ENCODE measurements at regions not wholly inside any gene's neighbourhood (a gene's known extent, or its start where the extent isn't known, plus 50 kb on each side); places are given as distances from the start of the nearest gene placed in this dataset.
"Not testable (repeated sequence)": the region's sequence is repeated elsewhere in the genome, so short reads cannot be mapped to it uniquely, and the experiment has no call there.

- Histone ChIP-seq H3K4me3 (ENCODE audit: insufficient read depth, low read depth, low read length, poor library complexity, severe bottlenecking) (no peak overlapping the region), H3K27ac (ENCODE audit: insufficient read depth, low read length, poor library complexity, severe bottlenecking) (no peak overlapping the region), H3K4me1 (ENCODE audit: control insufficient read depth, insufficient read depth, low read length, poor library complexity, severe bottlenecking) (no peaks in the 10 kb centered on the region), H3K9me3 (ENCODE audit: control insufficient read depth, low read length) (no peaks in the 10 kb centered on the region), H3K27me3 (replicated peaks; ENCODE audit: control insufficient read depth, insufficient read depth, low read length, poor library complexity, severe bottlenecking) (no peaks in the 10 kb centered on the region), H3K36me3 (ENCODE audit: control insufficient read depth, insufficient read depth, low read length) (no peaks in the 10 kb centered on the region)
- DNase-seq = no peak
These were observed 1140.0 kb downstream of the TMEM121 start for GRCh38 chr14:106666341-106666740.

- Histone ChIP-seq H3K27me3 (replicated peaks; ENCODE audit: control insufficient read depth, insufficient read depth, low read length, poor library complexity, severe bottlenecking) (no peaks in the 10 kb centered on the region), H3K27ac (ENCODE audit: insufficient read depth, low read length, poor library complexity, severe bottlenecking) (no peak overlapping the region)
- no peak for DNase-seq
These were observed 1143.6 kb downstream of the TMEM121 start for GRCh38 chr14:106670011-106670410.

GRCh38 chr14:106674093-106674492 is 1147.7 kb downstream of the TMEM121 start:
- not testable (repeated sequence) for H3K4me1 ChIP-seq (ENCODE audit: control insufficient read depth, insufficient read depth, low read length, poor library complexity, severe bottlenecking); DNase-seq; H3K27ac ChIP-seq (ENCODE audit: insufficient read depth, low read length, poor library complexity, severe bottlenecking); H3K4me3 ChIP-seq (ENCODE audit: insufficient read depth, low read depth, low read length, poor library complexity, severe bottlenecking); H3K36me3 ChIP-seq (ENCODE audit: control insufficient read depth, insufficient read depth, low read length); H3K9me3 ChIP-seq (ENCODE audit: control insufficient read depth, low read length); H3K27me3 ChIP-seq (replicated peaks; ENCODE audit: control insufficient read depth, insufficient read depth, low read length, poor library complexity, severe bottlenecking)

More at GRCh38 chr14:106670011-106670410, 1143.6 kb downstream of the TMEM121 start:
- H3K4me1 ChIP-seq (ENCODE audit: control insufficient read depth, insufficient read depth, low read length, poor library complexity, severe bottlenecking) = no peaks in the 10 kb centered on the region
- H3K9me3 ChIP-seq (ENCODE audit: control insufficient read depth, low read length) = no peaks in the 10 kb centered on the region
- H3K4me3 ChIP-seq (ENCODE audit: insufficient read depth, low read depth, low read length, poor library complexity, severe bottlenecking) = no peak overlapping the region
- no peaks in the 10 kb centered on the region for H3K36me3 ChIP-seq (ENCODE audit: control insufficient read depth, insufficient read depth, low read length)

GRCh38 chr14:106674509-106675125 is 1148.2 kb downstream of the TMEM121 start:
- H3K4me1 ChIP-seq (ENCODE audit: control insufficient read depth, insufficient read depth, low read length, poor library complexity, severe bottlenecking); H3K27me3 ChIP-seq (replicated peaks; ENCODE audit: control insufficient read depth, insufficient read depth, low read length, poor library complexity, severe bottlenecking): not testable (repeated sequence)

GRCh38 chr14:106675716-106676115 is 1149.3 kb downstream of the TMEM121 start:
- not testable (repeated sequence) for H3K4me3 ChIP-seq (ENCODE audit: insufficient read depth, low read depth, low read length, poor library complexity, severe bottlenecking); H3K27ac ChIP-seq (ENCODE audit: insufficient read depth, low read length, poor library complexity, severe bottlenecking); H3K27me3 ChIP-seq (replicated peaks; ENCODE audit: control insufficient read depth, insufficient read depth, low read length, poor library complexity, severe bottlenecking); H3K9me3 ChIP-seq (ENCODE audit: control insufficient read depth, low read length); DNase-seq; H3K36me3 ChIP-seq (ENCODE audit: control insufficient read depth, insufficient read depth, low read length); H3K4me1 ChIP-seq (ENCODE audit: control insufficient read depth, insufficient read depth, low read length, poor library complexity, severe bottlenecking)

More at GRCh38 chr14:106674509-106675125, 1148.2 kb downstream of the TMEM121 start:
- not testable (repeated sequence) for H3K27ac ChIP-seq (ENCODE audit: insufficient read depth, low read length, poor library complexity, severe bottlenecking); H3K4me3 ChIP-seq (ENCODE audit: insufficient read depth, low read depth, low read length, poor library complexity, severe bottlenecking); H3K9me3 ChIP-seq (ENCODE audit: control insufficient read depth, low read length); H3K36me3 ChIP-seq (ENCODE audit: control insufficient read depth, insufficient read depth, low read length)
- peak in 2 of 3 donors; percentile 9 to 41 for DNase-seq

GRCh38 chr14:106679776-106680175 is 1153.4 kb downstream of the TMEM121 start:
- Histone ChIP-seq H3K4me1 (ENCODE audit: control insufficient read depth, insufficient read depth, low read length, poor library complexity, severe bottlenecking) (no peaks in the 10 kb centered on the region), H3K4me3 (ENCODE audit: insufficient read depth, low read depth, low read length, poor library complexity, severe bottlenecking) (no peak overlapping the region), H3K9me3 (ENCODE audit: control insufficient read depth, low read length) (no peaks in the 10 kb centered on the region), H3K36me3 (ENCODE audit: control insufficient read depth, insufficient read depth, low read length) (no peaks in the 10 kb centered on the region), H3K27ac (ENCODE audit: insufficient read depth, low read length, poor library complexity, severe bottlenecking) (no peak overlapping the region), H3K27me3 (replicated peaks; ENCODE audit: control insufficient read depth, insufficient read depth, low read length, poor library complexity, severe bottlenecking) (no peaks in the 10 kb centered on the region)
- DNase-seq = no peak

GRCh38 chr14:106681161-106681560 is 1154.8 kb downstream of the TMEM121 start:
- Histone ChIP-seq H3K27me3 (replicated peaks; ENCODE audit: control insufficient read depth, insufficient read depth, low read length, poor library complexity, severe bottlenecking) (no peaks in the 10 kb centered on the region), H3K36me3 (ENCODE audit: control insufficient read depth, insufficient read depth, low read length) (no peaks in the 10 kb centered on the region), H3K9me3 (ENCODE audit: control insufficient read depth, low read length) (no peaks in the 10 kb centered on the region), H3K27ac (ENCODE audit: insufficient read depth, low read length, poor library complexity, severe bottlenecking) (no peak overlapping the region), H3K4me3 (ENCODE audit: insufficient read depth, low read depth, low read length, poor library complexity, severe bottlenecking) (no peak overlapping the region), H3K4me1 (ENCODE audit: control insufficient read depth, insufficient read depth, low read length, poor library complexity, severe bottlenecking) (no peaks in the 10 kb centered on the region)
- DNase-seq = no peak

GRCh38 chr14:106681568-106681967 is 1155.2 kb downstream of the TMEM121 start:
- H3K27me3 ChIP-seq (replicated peaks; ENCODE audit: control insufficient read depth, insufficient read depth, low read length, poor library complexity, severe bottlenecking) = no peaks in the 10 kb centered on the region

GRCh38 chr14:106683631-106684030 is 1157.2 kb downstream of the TMEM121 start:
- Histone ChIP-seq H3K36me3 (ENCODE audit: control insufficient read depth, insufficient read depth, low read length) (no peaks in the 10 kb centered on the region), H3K9me3 (ENCODE audit: control insufficient read depth, low read length) (no peaks in the 10 kb centered on the region), H3K4me3 (ENCODE audit: insufficient read depth, low read depth, low read length, poor library complexity, severe bottlenecking) (no peak overlapping the region), H3K27me3 (replicated peaks; ENCODE audit: control insufficient read depth, insufficient read depth, low read length, poor library complexity, severe bottlenecking) (no peaks in the 10 kb centered on the region), H3K4me1 (ENCODE audit: control insufficient read depth, insufficient read depth, low read length, poor library complexity, severe bottlenecking) (no peaks in the 10 kb centered on the region), H3K27ac (ENCODE audit: insufficient read depth, low read length, poor library complexity, severe bottlenecking) (no peak overlapping the region)
- DNase-seq = no peak

More at GRCh38 chr14:106681568-106681967, 1155.2 kb downstream of the TMEM121 start:
- Histone ChIP-seq H3K4me3 (ENCODE audit: insufficient read depth, low read depth, low read length, poor library complexity, severe bottlenecking) (no peak overlapping the region), H3K9me3 (ENCODE audit: control insufficient read depth, low read length) (no peaks in the 10 kb centered on the region), H3K4me1 (ENCODE audit: control insufficient read depth, insufficient read depth, low read length, poor library complexity, severe bottlenecking) (no peaks in the 10 kb centered on the region), H3K36me3 (ENCODE audit: control insufficient read depth, insufficient read depth, low read length) (no peaks in the 10 kb centered on the region), H3K27ac (ENCODE audit: insufficient read depth, low read length, poor library complexity, severe bottlenecking) (no peak overlapping the region)
- no peak for DNase-seq

GRCh38 chr14:106686533-106686932 is 1160.2 kb downstream of the TMEM121 start:
- H3K27me3 ChIP-seq (replicated peaks; ENCODE audit: control insufficient read depth, insufficient read depth, low read length, poor library complexity, severe bottlenecking) = no peaks in the 10 kb centered on the region
- no peak overlapping the region for H3K27ac ChIP-seq (ENCODE audit: insufficient read depth, low read length, poor library complexity, severe bottlenecking)
- no peak for DNase-seq
- H3K4me1 ChIP-seq (ENCODE audit: control insufficient read depth, insufficient read depth, low read length, poor library complexity, severe bottlenecking) = no peaks in the 10 kb centered on the region
- H3K36me3 ChIP-seq (ENCODE audit: control insufficient read depth, insufficient read depth, low read length) = no peaks in the 10 kb centered on the region
- no peak overlapping the region for H3K4me3 ChIP-seq (ENCODE audit: insufficient read depth, low read depth, low read length, poor library complexity, severe bottlenecking)
- H3K9me3 ChIP-seq (ENCODE audit: control insufficient read depth, low read length) = no peaks in the 10 kb centered on the region

Data from effector memory CD4-positive, alpha-beta T cell (primary cell).